ENCODE measurements at regions not wholly inside any gene's neighbourhood (a gene's known extent, or its start where the extent isn't known, plus 50 kb on each side); places are given as distances from the start of the nearest gene placed in this dataset.

GRCh38 chr3:177733233-177733632, 536.0 kb upstream of the TBL1XR1 start:
- TF ChIP-seq, protein P1, sequence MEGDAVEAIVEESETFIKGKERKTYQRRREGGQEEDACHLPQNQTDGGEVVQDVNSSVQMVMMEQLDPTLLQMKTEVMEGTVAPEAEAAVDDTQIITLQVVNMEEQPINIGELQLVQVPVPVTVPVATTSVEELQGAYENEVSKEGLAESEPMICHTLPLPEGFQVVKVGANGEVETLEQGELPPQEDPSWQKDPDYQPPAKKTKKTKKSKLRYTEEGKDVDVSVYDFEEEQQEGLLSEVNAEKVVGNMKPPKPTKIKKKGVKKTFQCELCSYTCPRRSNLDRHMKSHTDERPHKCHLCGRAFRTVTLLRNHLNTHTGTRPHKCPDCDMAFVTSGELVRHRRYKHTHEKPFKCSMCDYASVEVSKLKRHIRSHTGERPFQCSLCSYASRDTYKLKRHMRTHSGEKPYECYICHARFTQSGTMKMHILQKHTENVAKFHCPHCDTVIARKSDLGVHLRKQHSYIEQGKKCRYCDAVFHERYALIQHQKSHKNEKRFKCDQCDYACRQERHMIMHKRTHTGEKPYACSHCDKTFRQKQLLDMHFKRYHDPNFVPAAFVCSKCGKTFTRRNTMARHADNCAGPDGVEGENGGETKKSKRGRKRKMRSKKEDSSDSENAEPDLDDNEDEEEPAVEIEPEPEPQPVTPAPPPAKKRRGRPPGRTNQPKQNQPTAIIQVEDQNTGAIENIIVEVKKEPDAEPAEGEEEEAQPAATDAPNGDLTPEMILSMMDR (IDR thresholded peaks at IDR 0.05) = no peak
- TF ChIP-seq ZNF138 (CRISPR knock-in tag; conservative IDR thresholded peaks at IDR 0.05) = no peak
- no peak for TF ChIP-seq FOXP4 (CRISPR knock-in tag; IDR thresholded peaks at IDR 0.05)
- TF ChIP-seq PREB (CRISPR knock-in tag; IDR thresholded peaks at IDR 0.05; ENCODE audit: borderline replicate concordance) = no peak
- no peak for TF ChIP-seq JUN (CRISPR knock-in tag; IDR thresholded peaks at IDR 0.05)
- TF ChIP-seq PRDM15 (CRISPR knock-in tag; IDR thresholded peaks at IDR 0.05) = no peak
